Smooth muscle cell (in vitro differentiated cells): ENCODE measurements at regions not wholly inside any gene's neighbourhood (a gene's known extent, or its start where the extent isn't known, plus 50 kb on each side); places are given as distances from the start of the nearest gene placed in this dataset.

ENCODE experiments used
- DNase-seq: peaks from one replicate; lab custom pipeline; 2025; ENCODE audit not compliant: unreplicated experiment; lab: John Stamatoyannopoulos, UW
- H2AFZ ChIP-seq: fragments of 200-600 bp; sonication (generic); 2 replicates; pipeline ENCODE4 v1.6.0; 2016; ENCODE audit warnings: antibody characterized with exemption, low read depth, mild to moderate bottlenecking
- H3F3A ChIP-seq: fragments of 200-600 bp; sonication (generic); 2 replicates; pipeline ENCODE4 v1.6.0; 2017; ENCODE audit warnings: antibody characterized with exemption, low read depth
- H3K27ac ChIP-seq: fragments of 200-600 bp; sonication (generic); 2 replicates; pipeline ENCODE4 v1.5.1; 2016; ENCODE audit warnings: low read depth, mild to moderate bottlenecking
- H3K27me3 ChIP-seq: fragments of 200-600 bp; sonication (generic); 2 replicates; pipeline ENCODE4 v1.6.1; 2016; ENCODE audit warnings: low read depth, mild to moderate bottlenecking
- H3K36me3 ChIP-seq: fragments of 200-600 bp; sonication (generic); 2 replicates; pipeline ENCODE4 v1.5.1; 2016; ENCODE audit warnings: low read depth
- H3K4me1 ChIP-seq: fragments of 200-600 bp; sonication (generic); 2 replicates; pipeline ENCODE4 v1.5.1; 2016; ENCODE audit warnings: low read depth
- H3K4me2 ChIP-seq: fragments of 200-600 bp; sonication (generic); 2 replicates; pipeline ENCODE4 v1.6.0; 2016; ENCODE audit warnings: mild to moderate bottlenecking
- H3K4me3 ChIP-seq: fragments of 200-600 bp; sonication (generic); 2 replicates; pipeline ENCODE4 v1.5.1; 2016; ENCODE audit warnings: mild to moderate bottlenecking
- H3K79me2 ChIP-seq: fragments of 200-600 bp; sonication (generic); 2 replicates; pipeline ENCODE4 v1.6.0; 2016; ENCODE audit warnings: low read depth, mild to moderate bottlenecking
- H3K9ac ChIP-seq: fragments of 200-600 bp; sonication (generic); 2 replicates; pipeline ENCODE4 v1.6.0; 2016; ENCODE audit warnings: low read depth
- H3K9me3 ChIP-seq: fragments of 200-600 bp; sonication (generic); replicated peaks from 2 replicates; pipeline ENCODE4 v1.5.1; 2016; ENCODE audit warnings: low read depth
- H4K20me1 ChIP-seq: fragments of 200-600 bp; sonication (generic); 2 replicates; pipeline ENCODE4 v1.6.0; 2016; ENCODE audit warnings: low read depth
- WGBS: methylation state at CpG from one replicate; pipeline ENCODE4 v1.1.7; 2016; ENCODE audit warnings: low lambda C conversion rate; 5-methylcytosine and 5-hydroxymethylcytosine counted together
- TF ChIP-seq, protein P1 (sequence below): fragments of 200-600 bp; sonication (generic); IDR thresholded peaks from 2 replicates; pipeline ENCODE4 v1.5.1; 2017; ENCODE audit warnings: borderline replicate concordance, mild to moderate bottlenecking, antibody characterized with exemption; ENCODE audit not compliant: insufficient read depth, poor library complexity, severe bottlenecking

DNA sequence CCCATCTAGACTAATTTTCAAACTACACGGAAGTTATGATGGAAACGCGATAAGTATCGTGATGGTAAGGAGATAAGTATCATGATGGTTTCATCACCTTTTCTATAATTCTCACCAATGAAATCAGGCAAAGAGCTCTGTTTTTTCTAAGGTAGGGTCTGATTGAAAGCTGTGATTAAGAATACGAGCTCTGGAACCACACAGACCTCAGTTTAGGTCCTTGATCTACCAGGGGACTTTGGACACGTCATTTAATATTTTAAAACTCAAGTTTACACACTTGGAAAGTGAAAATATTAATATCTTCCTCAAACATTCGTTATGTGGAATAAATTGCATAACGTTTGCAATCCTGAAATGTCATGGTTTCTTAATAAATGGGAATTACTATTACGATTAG, 538.2 kb upstream of the CELF2 start:
- H3K4me1 ChIP-seq = peaks cover 29% of the 10 kb centered on the region
- H3K27ac ChIP-seq = no peak overlapping the region

DNA sequence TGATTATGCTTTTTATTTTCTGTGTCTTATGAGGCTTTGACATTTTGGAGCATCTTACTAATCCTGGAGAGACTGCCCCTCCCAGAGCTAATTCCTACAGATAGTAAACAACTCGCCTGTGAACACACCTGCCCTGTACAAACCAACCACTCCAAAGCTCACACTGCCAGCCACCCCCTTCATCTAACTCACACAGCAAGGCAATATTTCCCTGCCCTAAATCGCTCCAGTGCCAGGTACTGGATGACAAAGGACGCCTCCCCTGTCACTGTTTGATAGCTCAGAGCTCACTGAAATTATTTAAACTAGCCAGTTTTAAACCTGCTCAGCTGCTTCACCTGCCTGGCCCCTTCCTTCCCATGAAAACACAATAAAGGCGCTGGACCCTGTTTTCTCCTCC, 535.1 kb upstream of the CELF2 start:
- Histone ChIP-seq H3K36me3 (no peaks in the 10 kb centered on the region), H3K4me1 (peaks cover 6% of the 10 kb centered on the region), H3K9me3 (no peaks in the 10 kb centered on the region), H3K9ac (no peak overlapping the region), H3K79me2 (no peaks in the 10 kb centered on the region), H3K4me2 (no peak overlapping the region), H3K27me3 (no peaks in the 10 kb centered on the region), H3F3A (no peaks in the 10 kb centered on the region), H3K4me3 (no peak overlapping the region), H3K27ac (no peak overlapping the region), H4K20me1 (no peaks in the 10 kb centered on the region), H2AFZ (no peak overlapping the region)
- DNase-seq = no peak
- TF ChIP-seq, protein P1, sequence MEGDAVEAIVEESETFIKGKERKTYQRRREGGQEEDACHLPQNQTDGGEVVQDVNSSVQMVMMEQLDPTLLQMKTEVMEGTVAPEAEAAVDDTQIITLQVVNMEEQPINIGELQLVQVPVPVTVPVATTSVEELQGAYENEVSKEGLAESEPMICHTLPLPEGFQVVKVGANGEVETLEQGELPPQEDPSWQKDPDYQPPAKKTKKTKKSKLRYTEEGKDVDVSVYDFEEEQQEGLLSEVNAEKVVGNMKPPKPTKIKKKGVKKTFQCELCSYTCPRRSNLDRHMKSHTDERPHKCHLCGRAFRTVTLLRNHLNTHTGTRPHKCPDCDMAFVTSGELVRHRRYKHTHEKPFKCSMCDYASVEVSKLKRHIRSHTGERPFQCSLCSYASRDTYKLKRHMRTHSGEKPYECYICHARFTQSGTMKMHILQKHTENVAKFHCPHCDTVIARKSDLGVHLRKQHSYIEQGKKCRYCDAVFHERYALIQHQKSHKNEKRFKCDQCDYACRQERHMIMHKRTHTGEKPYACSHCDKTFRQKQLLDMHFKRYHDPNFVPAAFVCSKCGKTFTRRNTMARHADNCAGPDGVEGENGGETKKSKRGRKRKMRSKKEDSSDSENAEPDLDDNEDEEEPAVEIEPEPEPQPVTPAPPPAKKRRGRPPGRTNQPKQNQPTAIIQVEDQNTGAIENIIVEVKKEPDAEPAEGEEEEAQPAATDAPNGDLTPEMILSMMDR = no peak
- WGBS = 83% methylated on average over 4 of the region's 4 CpGs

More for the DNA sequence above, 538.2 kb upstream of the CELF2 start:
- H3K27me3 ChIP-seq = no peaks in the 10 kb centered on the region
- no peak overlapping the region for H3K4me2 ChIP-seq
- no peaks in the 10 kb centered on the region for H3F3A ChIP-seq
- H3K79me2 ChIP-seq = no peaks in the 10 kb centered on the region
- no peak overlapping the region for H3K9ac ChIP-seq
- no peak overlapping the region for H2AFZ ChIP-seq
- TF ChIP-seq, protein P1 = no peak
- 87% methylated on average over 9 of the region's 9 CpGs for WGBS
- no peaks in the 10 kb centered on the region for H3K36me3 ChIP-seq
- H3K9me3 ChIP-seq = no peaks in the 10 kb centered on the region
- no peak overlapping the region for H3K4me3 ChIP-seq
- H4K20me1 ChIP-seq = no peaks in the 10 kb centered on the region
- DNase-seq = no peak

DNA sequence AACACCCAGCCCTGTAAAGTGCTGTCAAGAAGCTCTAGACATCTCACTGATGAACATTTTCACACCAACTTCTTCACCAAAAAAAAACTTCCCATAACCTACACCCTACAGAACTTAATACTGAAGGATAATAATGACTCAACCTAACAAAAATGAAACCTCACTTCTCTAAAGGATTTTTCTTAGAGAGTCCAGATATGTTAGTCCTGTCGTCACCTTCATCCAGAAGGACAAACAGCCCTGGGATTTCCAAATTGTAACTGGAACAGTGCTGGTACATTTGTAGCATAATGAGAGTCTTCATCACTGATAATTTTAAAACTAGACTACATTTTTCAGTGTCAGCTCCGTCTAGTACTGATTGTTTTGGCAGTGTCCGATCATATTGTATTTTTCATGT, 528.6 kb upstream of the CELF2 start:
- no peak overlapping the region for H3K4me3 ChIP-seq

More for the DNA sequence above, 528.6 kb upstream of the CELF2 start:
- Histone ChIP-seq H2AFZ (no peak overlapping the region), H3K4me2 (no peak overlapping the region), H4K20me1 (no peaks in the 10 kb centered on the region), H3F3A (no peaks in the 10 kb centered on the region), H3K9me3 (no peaks in the 10 kb centered on the region), H3K79me2 (no peaks in the 10 kb centered on the region), H3K36me3 (no peaks in the 10 kb centered on the region), H3K9ac (no peak overlapping the region), H3K27ac (no peak overlapping the region), H3K4me1 (no peaks in the 10 kb centered on the region), H3K27me3 (no peaks in the 10 kb centered on the region)
- no peak for DNase-seq
- WGBS = 92% methylated on average over 3 of the region's 3 CpGs
- TF ChIP-seq, protein P1 = no peak
